ENCODE measurements at regions not wholly inside any gene's neighbourhood (a gene's known extent, or its start where the extent isn't known, plus 50 kb on each side); places are given as distances from the start of the nearest gene placed in this dataset.

DNA sequence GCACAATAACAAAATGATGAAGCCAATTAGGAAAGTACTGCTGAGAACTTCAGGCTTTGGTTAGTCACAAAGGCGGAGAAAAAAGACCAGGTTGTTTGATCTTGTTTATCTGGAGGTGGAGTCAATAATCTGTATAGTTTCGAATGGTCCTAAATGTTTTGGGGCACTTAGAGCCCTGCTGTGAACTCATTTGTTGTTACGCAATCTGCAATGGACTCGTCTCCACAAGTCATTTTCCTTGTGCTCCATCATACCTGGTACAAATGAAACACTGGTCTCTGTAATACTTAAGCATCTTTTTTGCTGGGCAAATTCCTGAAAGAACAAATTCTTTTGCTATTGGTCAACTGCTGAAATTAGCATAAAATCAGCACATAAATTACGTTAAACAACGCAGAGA, 430.5 kb downstream of the GATA3 start:
- DNase-seq (ENCODE audit: low spot score), result no peak
- in situ Hi-C loops (cut with MboI; ENCODE audit: low pct_unique_long_range_greater_than_20kb, low sequenced_read_pairs, unreplicated experiment), result no loop called here
- TF ChIP-seq, protein P1, sequence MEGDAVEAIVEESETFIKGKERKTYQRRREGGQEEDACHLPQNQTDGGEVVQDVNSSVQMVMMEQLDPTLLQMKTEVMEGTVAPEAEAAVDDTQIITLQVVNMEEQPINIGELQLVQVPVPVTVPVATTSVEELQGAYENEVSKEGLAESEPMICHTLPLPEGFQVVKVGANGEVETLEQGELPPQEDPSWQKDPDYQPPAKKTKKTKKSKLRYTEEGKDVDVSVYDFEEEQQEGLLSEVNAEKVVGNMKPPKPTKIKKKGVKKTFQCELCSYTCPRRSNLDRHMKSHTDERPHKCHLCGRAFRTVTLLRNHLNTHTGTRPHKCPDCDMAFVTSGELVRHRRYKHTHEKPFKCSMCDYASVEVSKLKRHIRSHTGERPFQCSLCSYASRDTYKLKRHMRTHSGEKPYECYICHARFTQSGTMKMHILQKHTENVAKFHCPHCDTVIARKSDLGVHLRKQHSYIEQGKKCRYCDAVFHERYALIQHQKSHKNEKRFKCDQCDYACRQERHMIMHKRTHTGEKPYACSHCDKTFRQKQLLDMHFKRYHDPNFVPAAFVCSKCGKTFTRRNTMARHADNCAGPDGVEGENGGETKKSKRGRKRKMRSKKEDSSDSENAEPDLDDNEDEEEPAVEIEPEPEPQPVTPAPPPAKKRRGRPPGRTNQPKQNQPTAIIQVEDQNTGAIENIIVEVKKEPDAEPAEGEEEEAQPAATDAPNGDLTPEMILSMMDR (IDR thresholded peaks at IDR 0.05; ENCODE audit: extremely low read depth, insufficient read depth, missing control alignments), result no peak

DNA sequence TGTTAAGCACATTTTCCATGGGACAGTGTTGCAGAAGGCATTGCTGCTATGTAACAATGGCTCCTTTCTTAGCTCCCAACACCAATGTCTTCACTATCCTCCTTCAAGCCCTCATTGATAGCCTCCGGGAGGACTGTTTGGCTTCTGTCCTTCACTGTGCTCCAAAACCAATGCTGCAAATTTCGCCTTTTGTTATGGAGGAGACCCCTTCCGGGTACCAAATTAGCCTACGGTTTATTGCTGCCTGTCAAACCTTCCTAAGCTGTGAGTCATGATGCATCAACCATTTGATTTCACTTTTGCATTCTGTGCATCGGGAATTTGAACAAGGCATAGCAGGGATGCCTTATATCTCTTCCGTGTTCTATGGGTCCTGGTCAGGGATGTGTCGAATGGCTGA, 432.9 kb downstream of the GATA3 start:
- no peak for DNase-seq (ENCODE audit: low spot score)
- TF ChIP-seq, protein P1 (IDR thresholded peaks at IDR 0.05; ENCODE audit: extremely low read depth, insufficient read depth, missing control alignments), result no peak
- in situ Hi-C loops (cut with MboI; ENCODE audit: low pct_unique_long_range_greater_than_20kb, low sequenced_read_pairs, unreplicated experiment), result no loop called here

GRCh38 chr10:8489232-8489631, 434.7 kb downstream of the GATA3 start:
- in situ Hi-C loops (cut with MboI; ENCODE audit: low pct_unique_long_range_greater_than_20kb, low sequenced_read_pairs, unreplicated experiment), result no loop called here
- TF ChIP-seq, protein P1 (IDR thresholded peaks at IDR 0.05; ENCODE audit: extremely low read depth, insufficient read depth, missing control alignments), result no peak

DNA sequence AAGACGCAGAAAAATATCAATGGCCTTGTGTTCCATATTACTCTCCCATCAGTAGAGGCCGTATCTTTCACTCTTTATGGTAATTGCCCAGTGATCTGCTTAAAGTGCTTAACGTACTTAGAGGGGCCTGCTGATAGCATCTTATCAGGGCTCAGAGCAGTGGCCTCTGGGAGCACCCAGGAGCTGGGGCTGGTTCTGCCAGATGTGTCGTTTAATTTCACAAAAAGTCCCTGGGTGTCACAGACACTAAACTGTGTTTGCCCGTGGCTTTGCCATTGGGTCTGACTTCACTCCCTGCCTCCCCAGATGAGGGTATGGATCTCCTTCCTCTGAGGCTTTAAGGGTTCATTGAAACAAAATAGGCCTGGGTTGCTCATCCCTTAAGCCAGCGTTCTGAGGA, 435.3 kb downstream of the GATA3 start:
- TF ChIP-seq, protein P1 (IDR thresholded peaks at IDR 0.05; ENCODE audit: extremely low read depth, insufficient read depth, missing control alignments), result no peak
- in situ Hi-C loops (cut with MboI; ENCODE audit: low pct_unique_long_range_greater_than_20kb, low sequenced_read_pairs, unreplicated experiment), result no loop called here

More at GRCh38 chr10:8489232-8489631, 434.7 kb downstream of the GATA3 start:
- no peak for DNase-seq (ENCODE audit: low spot score)

GRCh38 chr10:8498290-8498689, 443.8 kb downstream of the GATA3 start:
- DNase-seq (ENCODE audit: low spot score), result no peak
- in situ Hi-C loops (cut with MboI; ENCODE audit: low pct_unique_long_range_greater_than_20kb, low sequenced_read_pairs, unreplicated experiment), result no loop called here
- TF ChIP-seq, protein P1 (IDR thresholded peaks at IDR 0.05; ENCODE audit: extremely low read depth, insufficient read depth, missing control alignments), result no peak

More for the DNA sequence above, 435.3 kb downstream of the GATA3 start:
- DNase-seq (ENCODE audit: low spot score), result no peak

DNA sequence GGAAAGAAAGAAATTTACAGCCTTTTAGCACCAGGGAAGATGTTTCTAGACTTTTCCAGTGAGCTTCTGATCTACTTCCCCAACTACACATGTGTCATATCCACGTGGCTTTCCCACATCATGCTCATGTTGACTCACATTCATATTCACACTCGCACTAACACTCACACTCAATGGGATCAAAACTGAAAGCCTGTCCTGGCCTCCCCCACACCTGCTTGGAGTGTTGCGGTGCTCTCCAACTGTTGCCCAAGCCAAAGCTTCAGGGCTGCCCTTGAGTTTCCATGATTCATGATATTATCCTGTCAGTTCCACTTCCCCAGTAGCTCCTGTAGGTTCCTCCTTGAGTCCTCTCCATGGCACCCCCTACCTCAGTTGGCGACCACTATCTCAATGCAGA, 444.4 kb downstream of the GATA3 start:
- DNase-seq (ENCODE audit: low spot score), result no peak
- in situ Hi-C loops (cut with MboI; ENCODE audit: low pct_unique_long_range_greater_than_20kb, low sequenced_read_pairs, unreplicated experiment), result no loop called here
- TF ChIP-seq, protein P1 (IDR thresholded peaks at IDR 0.05; ENCODE audit: extremely low read depth, insufficient read depth, missing control alignments), result no peak

DNA sequence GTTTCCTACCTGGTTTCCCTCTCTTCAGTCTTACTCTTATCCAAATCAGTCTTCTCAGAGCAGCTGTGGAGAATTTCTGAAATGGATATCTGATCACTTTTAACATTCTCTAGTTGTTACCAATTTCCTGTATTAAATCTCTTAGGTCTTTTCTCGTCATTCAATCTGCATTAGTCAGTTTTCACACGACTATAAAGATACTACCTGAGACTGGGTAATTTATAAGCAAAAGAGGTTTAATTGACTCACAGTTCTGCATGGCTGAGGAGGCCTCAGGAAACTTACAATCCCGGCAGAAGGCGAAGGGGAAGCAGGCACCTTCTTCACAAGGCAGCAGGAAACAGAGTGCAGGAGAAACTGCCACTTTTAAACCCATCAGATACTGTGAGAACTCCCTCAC, 444.8 kb downstream of the GATA3 start:
- in situ Hi-C loops (cut with MboI; ENCODE audit: low pct_unique_long_range_greater_than_20kb, low sequenced_read_pairs, unreplicated experiment), result no loop called here
- DNase-seq (ENCODE audit: low spot score), result no peak

More for the DNA sequence above, 444.8 kb downstream of the GATA3 start:
- TF ChIP-seq, protein P1 (IDR thresholded peaks at IDR 0.05; ENCODE audit: extremely low read depth, insufficient read depth, missing control alignments), result no peak

Measured in GM13977 (cell line).